Subcutaneous abdominal adipose tissue (tissue), 5 donors: ENCODE measurements at regions not wholly inside any gene's neighbourhood (a gene's known extent, or its start where the extent isn't known, plus 50 kb on each side); places are given as distances from the start of the nearest gene placed in this dataset.
"Not testable (repeated sequence)": the region's sequence is repeated elsewhere in the genome, so short reads cannot be mapped to it uniquely, and the experiment has no call there.

Experiments
- H3K27ac ChIP-seq: one replicate; pipeline ENCODE4 v1.7.0; 2013; ENCODE audit warnings: low read depth, mild to moderate bottlenecking, inconsistent platforms, low read length, moderate library complexity
- H3K27me3 ChIP-seq, 5 donors: one replicate each; pipeline ENCODE4 v1.7.0; 2013; ENCODE audit warnings: low read length in 5 of 5, inconsistent platforms in 1 of 5; ENCODE audit not compliant: control insufficient read depth in 5 of 5, insufficient read depth in 4 of 5
- H3K36me3 ChIP-seq, 5 donors: one replicate each; pipeline ENCODE4 v1.7.0; 2013; ENCODE audit warnings: low read length in 5 of 5; ENCODE audit not compliant: control insufficient read depth in 5 of 5, insufficient read depth in 5 of 5
- H3K4me1 ChIP-seq, 5 donors: one replicate each; pipeline ENCODE4 v1.7.0; 2013; ENCODE audit warnings: low read length in 5 of 5, mild to moderate bottlenecking in 3 of 5, moderate library complexity in 1 of 5; ENCODE audit not compliant: control insufficient read depth in 5 of 5, insufficient read depth in 5 of 5
- H3K4me3 ChIP-seq, 5 donors: one replicate each; pipeline ENCODE4 v1.7.0; 2013; ENCODE audit warnings: low read length in 5 of 5, low read depth in 1 of 5
- H3K9ac ChIP-seq, 5 donors: one replicate each; pipeline ENCODE4 v1.7.0; 2013; ENCODE audit warnings: low read length in 5 of 5, mild to moderate bottlenecking in 4 of 5, moderate library complexity in 3 of 5
- H3K9me3 ChIP-seq, 5 donors: one replicate each; pipeline ENCODE4 v1.7.0; 2013; ENCODE audit warnings: low read length in 5 of 5; ENCODE audit not compliant: control insufficient read depth in 5 of 5
- donor health status: healthy.
- donor health status: healthy.
- donor health status: healthy.
- donor health status: healthy.
- donor health status: healthy.

GRCh38 chr3:182034231-182034630 is 322.5 kb downstream of the SOX2 start:
- not testable (repeated sequence) for H3K27me3 ChIP-seq, H3K27ac ChIP-seq, H3K9ac ChIP-seq, H3K4me3 ChIP-seq, H3K4me1 ChIP-seq, H3K36me3 ChIP-seq, H3K9me3 ChIP-seq

DNA sequence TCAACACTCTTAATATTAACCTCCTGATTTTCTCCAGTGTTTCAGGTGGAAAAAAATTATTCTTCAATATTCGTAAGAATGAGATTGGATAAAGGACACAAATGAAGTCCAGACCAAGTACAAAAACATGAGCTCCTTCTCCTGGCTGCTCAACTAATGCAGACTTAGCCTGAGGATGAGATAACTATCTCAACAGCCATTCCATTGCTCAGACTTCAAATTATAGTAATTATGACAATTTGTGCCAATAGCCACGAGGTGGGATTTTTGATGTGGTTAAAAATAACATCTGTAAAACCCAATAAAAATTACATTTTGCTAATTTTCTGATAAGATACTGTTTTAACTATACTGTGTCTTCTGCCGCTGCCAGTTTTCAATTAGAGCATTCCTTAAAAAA is 323.6 kb downstream of the SOX2 start:
- Histone ChIP-seq H3K9ac (no peak overlapping the region), H3K4me3 (no peak overlapping the region), H3K27ac (no peak overlapping the region), H3K27me3 (no peaks in the 10 kb centered on the region), H3K9me3 (peaks cover 0 to 4% (median 0%) of the 10 kb centered on the region in 5 donors), H3K4me1 (no peaks in the 10 kb centered on the region), H3K36me3 (no peaks in the 10 kb centered on the region)

GRCh38 chr3:182036382-182036781 is 324.7 kb downstream of the SOX2 start:
- Histone ChIP-seq H3K4me3 (no peak overlapping the region), H3K4me1 (no peaks in the 10 kb centered on the region), H3K9me3 (peaks cover 0 to 4% (median 0%) of the 10 kb centered on the region in 5 donors), H3K27me3 (no peaks in the 10 kb centered on the region), H3K27ac (no peak overlapping the region), H3K36me3 (no peaks in the 10 kb centered on the region), H3K9ac (no peak overlapping the region)

DNA sequence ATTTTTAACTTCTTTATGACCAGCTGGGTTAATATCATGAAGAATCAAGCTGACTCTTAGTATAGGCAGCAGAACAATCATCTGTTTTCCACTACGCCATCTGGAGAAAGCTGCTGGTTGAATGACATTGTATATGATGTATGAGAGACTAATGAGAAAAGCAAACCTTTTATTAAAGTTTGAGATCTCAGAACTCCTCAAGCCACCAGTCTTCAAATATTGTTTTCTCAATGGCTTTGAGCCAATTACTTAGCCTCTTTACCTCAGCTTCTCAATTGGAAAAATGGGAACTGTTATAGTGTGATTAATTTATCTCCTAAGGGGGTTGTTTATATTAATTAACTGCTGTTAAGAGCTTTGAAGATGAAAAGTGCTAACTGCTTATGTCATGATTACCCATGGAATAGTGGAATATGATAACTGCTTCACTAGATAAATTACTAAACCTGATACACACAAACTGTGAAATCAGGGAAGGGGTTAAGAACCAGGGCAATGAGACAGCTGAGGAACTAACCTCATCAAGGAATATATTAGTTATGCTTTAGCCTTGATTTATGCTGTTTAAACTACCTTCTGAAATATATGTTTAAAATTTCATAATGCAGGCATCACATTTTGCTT is 330.1 kb downstream of the SOX2 start:
- peaks cover 0 to 4% (median 0%) of the 10 kb centered on the region in 5 donors for H3K9me3 ChIP-seq

GRCh38 chr3:182045736-182046135 is 334.0 kb downstream of the SOX2 start:
- Histone ChIP-seq H3K36me3 (no peaks in the 10 kb centered on the region), H3K27me3 (no peaks in the 10 kb centered on the region), H3K27ac (no peak overlapping the region), H3K4me1 (no peaks in the 10 kb centered on the region), H3K9ac (no peak overlapping the region), H3K9me3 (no peaks in the 10 kb centered on the region), H3K4me3 (no peak overlapping the region)

More for the DNA sequence above, 330.1 kb downstream of the SOX2 start:
- Histone ChIP-seq H3K4me1 (no peaks in the 10 kb centered on the region), H3K36me3 (no peaks in the 10 kb centered on the region), H3K27me3 (no peaks in the 10 kb centered on the region), H3K9ac (no peak overlapping the region), H3K27ac (no peak overlapping the region), H3K4me3 (no peak overlapping the region)

DNA sequence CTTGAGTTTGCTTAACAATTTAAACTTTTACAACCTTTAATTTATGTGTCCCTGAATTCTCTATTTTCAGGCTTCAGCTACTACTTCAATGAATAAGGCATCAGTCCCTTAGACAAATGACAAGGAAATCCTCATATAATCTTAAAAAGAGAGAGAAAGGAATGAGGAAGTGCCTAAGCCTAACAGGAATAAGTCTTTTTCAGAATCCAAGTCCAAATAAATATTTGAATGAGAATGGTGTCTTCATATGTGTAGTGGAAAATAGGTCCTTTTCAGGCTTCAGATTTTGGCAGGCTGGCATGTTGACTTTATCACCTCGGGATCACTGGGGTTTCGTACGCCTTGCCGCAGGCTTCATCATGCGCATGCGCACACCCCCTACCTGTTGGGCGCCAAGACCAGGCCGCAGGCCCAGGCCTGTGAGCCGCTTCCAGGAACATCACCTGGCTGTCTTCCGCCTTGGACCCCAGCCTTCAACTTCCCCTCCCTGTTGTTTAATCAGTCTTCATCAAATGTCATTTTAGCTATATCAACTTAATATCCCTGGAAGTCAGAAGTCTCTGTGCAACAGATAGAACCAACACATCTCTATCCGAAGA is 334.5 kb downstream of the SOX2 start:
- no peaks in the 10 kb centered on the region for H3K9me3 ChIP-seq
- no peak overlapping the region for H3K4me3 ChIP-seq
- H3K4me1 ChIP-seq = no peaks in the 10 kb centered on the region
- no peaks in the 10 kb centered on the region for H3K27me3 ChIP-seq
- no peaks in the 10 kb centered on the region for H3K36me3 ChIP-seq
- no peak overlapping the region for H3K27ac ChIP-seq
- H3K9ac ChIP-seq = no peak overlapping the region

DNA sequence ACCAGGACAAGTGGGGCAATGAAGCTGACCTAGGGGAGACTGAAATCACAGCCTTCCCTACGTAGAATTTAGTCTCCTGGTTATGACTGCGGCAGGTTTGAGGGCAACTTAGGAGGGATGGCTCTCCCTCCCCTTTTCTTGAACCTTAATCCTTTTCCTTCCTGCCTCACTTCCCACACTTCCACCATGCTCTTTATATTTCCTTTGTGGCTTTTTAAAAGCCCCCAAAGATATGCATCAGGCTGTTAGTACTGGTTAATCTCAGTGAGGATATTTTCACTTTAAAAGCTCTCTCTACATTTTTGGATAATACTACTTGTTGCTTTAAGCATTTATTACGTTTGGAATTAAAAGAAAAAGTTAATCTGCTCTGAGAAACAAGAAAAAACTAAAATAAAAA is 339.2 kb downstream of the SOX2 start:
- no peak overlapping the region for H3K27ac ChIP-seq
- H3K9ac ChIP-seq = no peak overlapping the region
- no peaks in the 10 kb centered on the region for H3K9me3 ChIP-seq
- no peaks in the 10 kb centered on the region for H3K4me1 ChIP-seq
- H3K27me3 ChIP-seq = no peaks in the 10 kb centered on the region
- H3K4me3 ChIP-seq = no peak overlapping the region
- no peaks in the 10 kb centered on the region for H3K36me3 ChIP-seq

- H3K9me3 ChIP-seq = no peaks in the 10 kb centered on the region
- no peaks in the 10 kb centered on the region for H3K27me3 ChIP-seq
- H3K4me3 ChIP-seq = no peak overlapping the region
- H3K27ac ChIP-seq = no peak overlapping the region
- H3K4me1 ChIP-seq = no peaks in the 10 kb centered on the region
- H3K36me3 ChIP-seq = no peaks in the 10 kb centered on the region
- H3K9ac ChIP-seq = no peak overlapping the region
Observed at GRCh38 chr3:182052332-182052731, 340.6 kb downstream of the SOX2 start.

GRCh38 chr3:182052757-182053156 is 341.0 kb downstream of the SOX2 start:
- no peaks in the 10 kb centered on the region for H3K9me3 ChIP-seq
- H3K36me3 ChIP-seq = no peaks in the 10 kb centered on the region
- H3K27ac ChIP-seq = no peak overlapping the region
- H3K4me1 ChIP-seq = no peaks in the 10 kb centered on the region
- no peaks in the 10 kb centered on the region for H3K27me3 ChIP-seq
- no peak overlapping the region for H3K4me3 ChIP-seq
- no peak overlapping the region for H3K9ac ChIP-seq

DNA sequence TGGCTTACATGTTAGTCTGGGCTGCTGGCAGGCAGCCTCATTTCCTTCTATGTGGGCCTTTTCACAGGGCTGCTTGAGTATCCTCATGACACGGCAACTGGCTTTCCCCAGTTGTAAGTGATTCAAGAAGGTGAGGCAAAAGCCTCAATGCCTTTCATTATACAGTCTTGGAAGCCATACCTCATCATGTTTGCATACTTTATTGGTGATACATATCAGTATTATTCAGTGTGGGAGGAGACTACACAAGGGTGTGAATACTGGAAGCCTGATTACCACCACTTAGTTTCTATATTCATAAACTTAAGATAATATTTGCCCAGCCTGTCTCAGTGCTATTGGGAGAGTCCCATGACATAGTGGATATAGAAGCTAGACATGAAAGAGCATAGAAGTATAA is 346.8 kb downstream of the SOX2 start:
- Histone ChIP-seq H3K9me3 (no peaks in the 10 kb centered on the region), H3K4me3 (no peak overlapping the region), H3K36me3 (no peaks in the 10 kb centered on the region), H3K27me3 (no peaks in the 10 kb centered on the region), H3K9ac (no peak overlapping the region), H3K4me1 (no peaks in the 10 kb centered on the region), H3K27ac (no peak overlapping the region)
